CD14-positive monocyte (primary cell): ENCODE measurements at regions not wholly inside any gene's neighbourhood (a gene's known extent, or its start where the extent isn't known, plus 50 kb on each side); places are given as distances from the start of the nearest gene placed in this dataset.

Source experiments
- DNase-seq, 3 donors: peaks; one replicate each; pipeline ENCODE4 v3.0.0-alpha.2; 2011 to 2022
- H2AFZ ChIP-seq: 2 replicates; pipeline ENCODE4 v1.6.0; 2012; ENCODE audit warnings: mild to moderate bottlenecking, low read depth, low read length, inconsistent platforms; ENCODE audit not compliant: insufficient read depth, poor library complexity, severe bottlenecking
- H3K27ac ChIP-seq, 2 donors: 1 replicate in 1 of 2; 2 replicates in 1 of 2; pipeline ENCODE4 v1.5.1; 2012 to 2013; ENCODE audit warnings: low read length in 2 of 2, control low read depth in 1 of 2, inconsistent platforms in 1 of 2, low read depth in 1 of 2, mild to moderate bottlenecking in 1 of 2
- H3K27me3 ChIP-seq, 2 donors: one replicate each; pipeline versions ENCODE4 v1.6.0 to v1.6.1; 2011 to 2013; ENCODE audit warnings: low read length in 2 of 2; ENCODE audit not compliant: control insufficient read depth in 2 of 2, insufficient read depth in 2 of 2
- H3K36me3 ChIP-seq, 2 donors: replicated peaks in 1 of 2; 1 replicate in 1 of 2; 2 replicates in 1 of 2; pipeline versions ENCODE4 v1.5.1 to v1.6.1; 2012 to 2013; ENCODE audit warnings: low read length in 2 of 2, control low read depth in 1 of 2, inconsistent platforms in 1 of 2, mild to moderate bottlenecking in 1 of 2; ENCODE audit not compliant: insufficient read depth in 2 of 2, control insufficient read depth in 1 of 2
- H3K4me1 ChIP-seq, 2 donors: 1 replicate in 1 of 2; 2 replicates in 1 of 2; pipeline versions ENCODE4 v1.5.1 to v1.6.1; 2012 to 2013; ENCODE audit warnings: low read length in 2 of 2, control low read depth in 1 of 2, inconsistent platforms in 1 of 2, mild to moderate bottlenecking in 1 of 2, moderate library complexity in 1 of 2; ENCODE audit not compliant: insufficient read depth in 2 of 2, control insufficient read depth in 1 of 2
- H3K4me2 ChIP-seq: replicated peaks from 2 replicates; pipeline ENCODE3; 2012; ENCODE audit warnings: low read length, moderate library complexity, mild to moderate bottlenecking; ENCODE audit not compliant: poor library complexity, severe bottlenecking; ENCODE audit errors: extremely low read depth
- H3K4me3 ChIP-seq, 3 experiments: fragments of 200-600 bp in 1 of 3; sonication (generic) in 1 of 3; replicated peaks in 1 of 3; 1 replicate in 2 of 3; 2 replicates in 1 of 3; pipeline ENCODE4 v1.5.1; 2011 to 2013; ENCODE audit warnings: low read length in 3 of 3, mild to moderate bottlenecking in 3 of 3, control low read depth in 2 of 3, low read depth in 2 of 3, inconsistent platforms in 1 of 3, moderate library complexity in 1 of 3
- H3K79me2 ChIP-seq: 2 replicates; pipeline ENCODE4 v1.6.0; 2012; ENCODE audit warnings: mild to moderate bottlenecking, control low read depth, inconsistent platforms, low read length, moderate library complexity; ENCODE audit not compliant: insufficient read depth
- H3K9ac ChIP-seq: 2 replicates; pipeline ENCODE4 v1.6.0; 2017; ENCODE audit warnings: low read length, mild to moderate bottlenecking; ENCODE audit not compliant: insufficient read depth, poor library complexity, severe bottlenecking
- H3K9me3 ChIP-seq, 2 donors: replicated peaks in 1 of 2; 1 replicate in 1 of 2; 2 replicates in 1 of 2; pipeline versions ENCODE4 v1.5.1 to v1.6.1; 2012 to 2013; ENCODE audit warnings: low read length in 2 of 2, control low read depth in 1 of 2; ENCODE audit not compliant: control insufficient read depth in 1 of 2, insufficient read depth in 1 of 2
- H4K20me1 ChIP-seq: 2 replicates; pipeline ENCODE4 v1.6.0; 2012; ENCODE audit warnings: mild to moderate bottlenecking, low read length, control low read depth, moderate library complexity; ENCODE audit not compliant: insufficient read depth
- H3K27ac Mint-ChIP-seq, 7 donors: one replicate each; pipeline ENCODE4 v1.8.0; 2020; ENCODE audit warnings: mild to moderate bottlenecking in 7 of 7, mixed read lengths in 7 of 7, moderate library complexity in 6 of 7, inconsistent platforms in 2 of 7
- H3K27me3 Mint-ChIP-seq, 3 donors: one replicate each; pipeline ENCODE4 v1.8.0; 2021 to 2022; ENCODE audit warnings: low read depth in 3 of 3, mild to moderate bottlenecking in 3 of 3, mixed read lengths in 3 of 3, moderate library complexity in 3 of 3, inconsistent platforms in 1 of 3
- H3K36me3 Mint-ChIP-seq, 2 donors: one replicate each; pipeline ENCODE4 v1.8.0; 2020; ENCODE audit warnings: mixed read lengths in 2 of 2, inconsistent platforms in 1 of 2, mild to moderate bottlenecking in 1 of 2
- H3K4me1 Mint-ChIP-seq: one replicate; pipeline ENCODE4 v1.8.0; 2020; ENCODE audit warnings: mild to moderate bottlenecking, mixed read lengths
- H3K4me3 Mint-ChIP-seq, 2 donors: one replicate each; pipeline ENCODE4 v1.8.0; 2020; ENCODE audit warnings: mild to moderate bottlenecking in 2 of 2, mixed read lengths in 2 of 2, moderate library complexity in 1 of 2
- H3K9me3 Mint-ChIP-seq, 7 donors: one replicate each; pipeline ENCODE4 v1.8.0; 2020 to 2022; ENCODE audit warnings: mixed read lengths in 7 of 7, mild to moderate bottlenecking in 6 of 7, moderate library complexity in 6 of 7, inconsistent platforms in 2 of 7
- WGBS: methylation state at CpG from one replicate; pipeline ENCODE4 v1.1.5; 2013; ENCODE audit warnings: missing lambda C conversion rate; ENCODE audit not compliant: insufficient coverage; 5-methylcytosine and 5-hydroxymethylcytosine counted together
- intact Hi-C, 2 donors: fragments of 100-400 bp; cut with micrococcal nuclease; formaldehyde crosslinking; loops; one replicate each; pipeline versions ENCODE4 v1.15.0 to v1.15.1; 2023
- TF ChIP-seq, protein P1 (sequence below): fragments of 200-600 bp; IDR thresholded peaks from one replicate; pipeline ENCODE4 v1.8.0; 2022; ENCODE audit warnings: antibody characterized with exemption, mild to moderate bottlenecking

DNA sequence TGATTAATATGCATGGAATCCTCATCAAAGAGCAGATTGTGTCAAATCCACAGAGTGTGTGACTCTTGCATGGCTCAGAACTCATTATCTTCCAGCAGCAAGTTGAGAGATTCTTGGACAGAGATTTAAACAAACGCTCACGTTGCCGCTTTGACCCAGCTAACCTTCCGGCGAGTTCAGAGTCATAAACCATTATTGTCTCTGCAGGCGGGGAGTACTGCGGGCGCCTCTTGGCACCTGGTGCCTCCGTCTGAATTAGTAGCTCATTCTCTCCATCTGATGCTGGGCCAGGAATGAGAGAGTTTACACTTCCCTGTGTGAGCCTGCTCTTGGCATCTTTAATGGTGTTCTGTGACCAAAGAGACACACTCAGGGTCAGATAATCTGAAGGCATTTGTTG is 138.6 kb upstream of the WSCD1 start:
- H2AFZ ChIP-seq, result no peak overlapping the region
- no peaks in the 10 kb centered on the region for H3K36me3 ChIP-seq
- TF ChIP-seq, protein P1, sequence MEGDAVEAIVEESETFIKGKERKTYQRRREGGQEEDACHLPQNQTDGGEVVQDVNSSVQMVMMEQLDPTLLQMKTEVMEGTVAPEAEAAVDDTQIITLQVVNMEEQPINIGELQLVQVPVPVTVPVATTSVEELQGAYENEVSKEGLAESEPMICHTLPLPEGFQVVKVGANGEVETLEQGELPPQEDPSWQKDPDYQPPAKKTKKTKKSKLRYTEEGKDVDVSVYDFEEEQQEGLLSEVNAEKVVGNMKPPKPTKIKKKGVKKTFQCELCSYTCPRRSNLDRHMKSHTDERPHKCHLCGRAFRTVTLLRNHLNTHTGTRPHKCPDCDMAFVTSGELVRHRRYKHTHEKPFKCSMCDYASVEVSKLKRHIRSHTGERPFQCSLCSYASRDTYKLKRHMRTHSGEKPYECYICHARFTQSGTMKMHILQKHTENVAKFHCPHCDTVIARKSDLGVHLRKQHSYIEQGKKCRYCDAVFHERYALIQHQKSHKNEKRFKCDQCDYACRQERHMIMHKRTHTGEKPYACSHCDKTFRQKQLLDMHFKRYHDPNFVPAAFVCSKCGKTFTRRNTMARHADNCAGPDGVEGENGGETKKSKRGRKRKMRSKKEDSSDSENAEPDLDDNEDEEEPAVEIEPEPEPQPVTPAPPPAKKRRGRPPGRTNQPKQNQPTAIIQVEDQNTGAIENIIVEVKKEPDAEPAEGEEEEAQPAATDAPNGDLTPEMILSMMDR, result no peak
- H3K79me2 ChIP-seq, result no peaks in the 10 kb centered on the region
- H3K27me3 ChIP-seq, result no peaks in the 10 kb centered on the region
- no peak overlapping the region for H3K9ac ChIP-seq
- H3K9me3 Mint-ChIP-seq, result peaks cover 0 to 15% (median 6%) of the 10 kb centered on the region in 7 donors
- intact Hi-C loops, result no loop called here
- H3K4me2 ChIP-seq, result no peak overlapping the region
- no peaks in the 10 kb centered on the region for H3K9me3 ChIP-seq
- no peak for DNase-seq
- no peak overlapping the region for H3K27ac ChIP-seq
- H3K27ac Mint-ChIP-seq, result no peak overlapping the region
- H3K36me3 Mint-ChIP-seq, result no peaks in the 10 kb centered on the region
- peaks cover 1 to 6% (median 2%) of the 10 kb centered on the region in 3 donors for H3K27me3 Mint-ChIP-seq
- H4K20me1 ChIP-seq, result no peaks in the 10 kb centered on the region
- no peak overlapping the region for H3K4me3 ChIP-seq
- WGBS, result 87% methylated on average over 3 of the region's 9 CpGs
- no peak overlapping the region for H3K4me3 Mint-ChIP-seq
- no peaks in the 10 kb centered on the region for H3K4me1 ChIP-seq
- no peaks in the 10 kb centered on the region for H3K4me1 Mint-ChIP-seq

DNA sequence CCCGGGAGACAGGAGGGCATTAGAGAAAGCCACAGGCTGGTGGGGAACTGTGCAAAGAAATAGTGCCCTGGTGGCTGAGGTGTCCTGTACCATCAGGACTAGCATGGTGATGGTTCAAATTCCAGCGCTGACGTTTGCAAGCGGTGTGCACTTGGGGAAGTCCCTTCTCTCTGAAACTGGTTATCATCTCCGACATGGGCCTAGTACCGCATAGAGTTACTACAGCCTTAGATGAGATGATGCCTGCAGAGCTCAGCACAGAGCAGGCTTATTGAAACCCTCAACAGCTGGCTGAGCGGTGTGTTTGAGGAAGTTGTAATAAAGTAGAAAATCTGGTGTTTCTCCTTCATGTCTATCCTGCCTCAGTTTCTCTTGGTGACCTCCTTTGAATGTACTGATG is 136.7 kb upstream of the WSCD1 start:
- no peak overlapping the region for H3K9ac ChIP-seq
- Mint-ChIP-seq H3K36me3 (no peaks in the 10 kb centered on the region), H3K9me3 (peaks cover 0 to 15% (median 8%) of the 10 kb centered on the region in 7 donors), H3K27me3 (peaks cover 0 to 3% (median 0%) of the 10 kb centered on the region in 3 donors), H3K4me3 (no peak overlapping the region), H3K4me1 (no peaks in the 10 kb centered on the region), H3K27ac (no peak overlapping the region)
- no peaks in the 10 kb centered on the region for H3K79me2 ChIP-seq
- H3K4me3 ChIP-seq, result no peak overlapping the region
- 93% methylated on average over 6 of the region's 7 CpGs for WGBS
- H3K4me1 ChIP-seq, result no peaks in the 10 kb centered on the region
- H3K27ac ChIP-seq, result no peak overlapping the region
- H3K9me3 ChIP-seq, result no peaks in the 10 kb centered on the region
- no peaks in the 10 kb centered on the region for H3K27me3 ChIP-seq
- intact Hi-C loops, result no loop called here
- DNase-seq, result no peak
- no peaks in the 10 kb centered on the region for H3K36me3 ChIP-seq
- no peak overlapping the region for H2AFZ ChIP-seq
- TF ChIP-seq, protein P1, result no peak
- no peaks in the 10 kb centered on the region for H4K20me1 ChIP-seq
- H3K4me2 ChIP-seq, result no peak overlapping the region
